CD14-positive monocyte (primary cell): ENCODE measurements at regions not wholly inside any gene's neighbourhood (a gene's known extent, or its start where the extent isn't known, plus 50 kb on each side); places are given as distances from the start of the nearest gene placed in this dataset.

Experiments
- DNase-seq, 3 donors: peaks; one replicate each; pipeline ENCODE4 v3.0.0-alpha.2; 2011 to 2022
- H2AFZ ChIP-seq: 2 replicates; pipeline ENCODE4 v1.6.0; 2012; ENCODE audit warnings: mild to moderate bottlenecking, low read depth, low read length, inconsistent platforms; ENCODE audit not compliant: insufficient read depth, poor library complexity, severe bottlenecking
- H3K27ac ChIP-seq, 2 donors: 1 replicate in 1 of 2; 2 replicates in 1 of 2; pipeline ENCODE4 v1.5.1; 2012 to 2013; ENCODE audit warnings: low read length in 2 of 2, control low read depth in 1 of 2, inconsistent platforms in 1 of 2, low read depth in 1 of 2, mild to moderate bottlenecking in 1 of 2
- H3K27me3 ChIP-seq, 2 donors: one replicate each; pipeline versions ENCODE4 v1.6.0 to v1.6.1; 2011 to 2013; ENCODE audit warnings: low read length in 2 of 2; ENCODE audit not compliant: control insufficient read depth in 2 of 2, insufficient read depth in 2 of 2
- H3K36me3 ChIP-seq, 2 donors: replicated peaks in 1 of 2; 1 replicate in 1 of 2; 2 replicates in 1 of 2; pipeline versions ENCODE4 v1.5.1 to v1.6.1; 2012 to 2013; ENCODE audit warnings: low read length in 2 of 2, control low read depth in 1 of 2, inconsistent platforms in 1 of 2, mild to moderate bottlenecking in 1 of 2; ENCODE audit not compliant: insufficient read depth in 2 of 2, control insufficient read depth in 1 of 2
- H3K4me1 ChIP-seq, 2 donors: 1 replicate in 1 of 2; 2 replicates in 1 of 2; pipeline versions ENCODE4 v1.5.1 to v1.6.1; 2012 to 2013; ENCODE audit warnings: low read length in 2 of 2, control low read depth in 1 of 2, inconsistent platforms in 1 of 2, mild to moderate bottlenecking in 1 of 2, moderate library complexity in 1 of 2; ENCODE audit not compliant: insufficient read depth in 2 of 2, control insufficient read depth in 1 of 2
- H3K4me2 ChIP-seq: replicated peaks from 2 replicates; pipeline ENCODE3; 2012; ENCODE audit warnings: low read length, moderate library complexity, mild to moderate bottlenecking; ENCODE audit not compliant: poor library complexity, severe bottlenecking; ENCODE audit errors: extremely low read depth
- H3K4me3 ChIP-seq, 3 experiments: fragments of 200-600 bp in 1 of 3; sonication (generic) in 1 of 3; replicated peaks in 1 of 3; 1 replicate in 2 of 3; 2 replicates in 1 of 3; pipeline ENCODE4 v1.5.1; 2011 to 2013; ENCODE audit warnings: low read length in 3 of 3, mild to moderate bottlenecking in 3 of 3, control low read depth in 2 of 3, low read depth in 2 of 3, inconsistent platforms in 1 of 3, moderate library complexity in 1 of 3
- H3K79me2 ChIP-seq: 2 replicates; pipeline ENCODE4 v1.6.0; 2012; ENCODE audit warnings: mild to moderate bottlenecking, control low read depth, inconsistent platforms, low read length, moderate library complexity; ENCODE audit not compliant: insufficient read depth
- H3K9ac ChIP-seq: 2 replicates; pipeline ENCODE4 v1.6.0; 2017; ENCODE audit warnings: low read length, mild to moderate bottlenecking; ENCODE audit not compliant: insufficient read depth, poor library complexity, severe bottlenecking
- H3K9me3 ChIP-seq, 2 donors: replicated peaks in 1 of 2; 1 replicate in 1 of 2; 2 replicates in 1 of 2; pipeline versions ENCODE4 v1.5.1 to v1.6.1; 2012 to 2013; ENCODE audit warnings: low read length in 2 of 2, control low read depth in 1 of 2; ENCODE audit not compliant: control insufficient read depth in 1 of 2, insufficient read depth in 1 of 2
- H4K20me1 ChIP-seq: 2 replicates; pipeline ENCODE4 v1.6.0; 2012; ENCODE audit warnings: mild to moderate bottlenecking, low read length, control low read depth, moderate library complexity; ENCODE audit not compliant: insufficient read depth
- H3K27ac Mint-ChIP-seq, 7 donors: one replicate each; pipeline ENCODE4 v1.8.0; 2020; ENCODE audit warnings: mild to moderate bottlenecking in 7 of 7, mixed read lengths in 7 of 7, moderate library complexity in 6 of 7, inconsistent platforms in 2 of 7
- H3K27me3 Mint-ChIP-seq, 3 donors: one replicate each; pipeline ENCODE4 v1.8.0; 2021 to 2022; ENCODE audit warnings: low read depth in 3 of 3, mild to moderate bottlenecking in 3 of 3, mixed read lengths in 3 of 3, moderate library complexity in 3 of 3, inconsistent platforms in 1 of 3
- H3K36me3 Mint-ChIP-seq, 2 donors: one replicate each; pipeline ENCODE4 v1.8.0; 2020; ENCODE audit warnings: mixed read lengths in 2 of 2, inconsistent platforms in 1 of 2, mild to moderate bottlenecking in 1 of 2
- H3K4me1 Mint-ChIP-seq: one replicate; pipeline ENCODE4 v1.8.0; 2020; ENCODE audit warnings: mild to moderate bottlenecking, mixed read lengths
- H3K4me3 Mint-ChIP-seq, 2 donors: one replicate each; pipeline ENCODE4 v1.8.0; 2020; ENCODE audit warnings: mild to moderate bottlenecking in 2 of 2, mixed read lengths in 2 of 2, moderate library complexity in 1 of 2
- H3K9me3 Mint-ChIP-seq, 7 donors: one replicate each; pipeline ENCODE4 v1.8.0; 2020 to 2022; ENCODE audit warnings: mixed read lengths in 7 of 7, mild to moderate bottlenecking in 6 of 7, moderate library complexity in 6 of 7, inconsistent platforms in 2 of 7
- WGBS: methylation state at CpG from one replicate; pipeline ENCODE4 v1.1.5; 2013; ENCODE audit warnings: missing lambda C conversion rate; ENCODE audit not compliant: insufficient coverage; 5-methylcytosine and 5-hydroxymethylcytosine counted together
- intact Hi-C, 2 donors: fragments of 100-400 bp; cut with micrococcal nuclease; formaldehyde crosslinking; loops; one replicate each; pipeline versions ENCODE4 v1.15.0 to v1.15.1; 2023
- TF ChIP-seq, protein P1 (sequence below): fragments of 200-600 bp; IDR thresholded peaks from one replicate; pipeline ENCODE4 v1.8.0; 2022; ENCODE audit warnings: antibody characterized with exemption, mild to moderate bottlenecking

GRCh38 chr5:91478096-91478495 lies 95.0 kb upstream of the ARRDC3 start:
- no peak overlapping the region for H3K27ac ChIP-seq
- TF ChIP-seq, protein P1, sequence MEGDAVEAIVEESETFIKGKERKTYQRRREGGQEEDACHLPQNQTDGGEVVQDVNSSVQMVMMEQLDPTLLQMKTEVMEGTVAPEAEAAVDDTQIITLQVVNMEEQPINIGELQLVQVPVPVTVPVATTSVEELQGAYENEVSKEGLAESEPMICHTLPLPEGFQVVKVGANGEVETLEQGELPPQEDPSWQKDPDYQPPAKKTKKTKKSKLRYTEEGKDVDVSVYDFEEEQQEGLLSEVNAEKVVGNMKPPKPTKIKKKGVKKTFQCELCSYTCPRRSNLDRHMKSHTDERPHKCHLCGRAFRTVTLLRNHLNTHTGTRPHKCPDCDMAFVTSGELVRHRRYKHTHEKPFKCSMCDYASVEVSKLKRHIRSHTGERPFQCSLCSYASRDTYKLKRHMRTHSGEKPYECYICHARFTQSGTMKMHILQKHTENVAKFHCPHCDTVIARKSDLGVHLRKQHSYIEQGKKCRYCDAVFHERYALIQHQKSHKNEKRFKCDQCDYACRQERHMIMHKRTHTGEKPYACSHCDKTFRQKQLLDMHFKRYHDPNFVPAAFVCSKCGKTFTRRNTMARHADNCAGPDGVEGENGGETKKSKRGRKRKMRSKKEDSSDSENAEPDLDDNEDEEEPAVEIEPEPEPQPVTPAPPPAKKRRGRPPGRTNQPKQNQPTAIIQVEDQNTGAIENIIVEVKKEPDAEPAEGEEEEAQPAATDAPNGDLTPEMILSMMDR, result no peak
- no peak for DNase-seq
- H3K4me3 Mint-ChIP-seq, result no peak overlapping the region
- no peak overlapping the region for H3K9ac ChIP-seq
- H3K4me3 ChIP-seq, result no peak overlapping the region
- no CpG with 5 or more reads among the region's 2 CpGs for WGBS
- H2AFZ ChIP-seq, result no peak overlapping the region
- peaks cover 0 to 5% of the 10 kb centered on the region in 2 donors for H3K9me3 ChIP-seq
- H3K27me3 Mint-ChIP-seq, result no peaks in the 10 kb centered on the region
- no peak overlapping the region for H3K4me2 ChIP-seq
- no peak overlapping the region for H3K27ac Mint-ChIP-seq
- H3K4me1 ChIP-seq, result no peaks in the 10 kb centered on the region
- no peaks in the 10 kb centered on the region for H3K36me3 ChIP-seq
- no peaks in the 10 kb centered on the region for H3K36me3 Mint-ChIP-seq
- intact Hi-C loops, result no loop called here
- no peaks in the 10 kb centered on the region for H3K79me2 ChIP-seq
- peaks cover 10% of the 10 kb centered on the region for H3K4me1 Mint-ChIP-seq
- peaks cover 0 to 3% (median 2%) of the 10 kb centered on the region in 7 donors for H3K9me3 Mint-ChIP-seq
- H3K27me3 ChIP-seq, result no peaks in the 10 kb centered on the region
- H4K20me1 ChIP-seq, result no peaks in the 10 kb centered on the region

- WGBS, result no CpG with 5 or more reads among the region's 3 CpGs
- H3K9me3 Mint-ChIP-seq, result peaks cover 0 to 3% (median 2%) of the 10 kb centered on the region in 7 donors
- H3K36me3 ChIP-seq, result no peaks in the 10 kb centered on the region
- H3K79me2 ChIP-seq, result no peaks in the 10 kb centered on the region
- no peak overlapping the region for H3K4me3 Mint-ChIP-seq
- intact Hi-C loops, result no loop called here
- H3K4me1 ChIP-seq, result no peaks in the 10 kb centered on the region
- H4K20me1 ChIP-seq, result no peaks in the 10 kb centered on the region
- H3K4me3 ChIP-seq, result no peak overlapping the region
- no peak overlapping the region for H2AFZ ChIP-seq
- no peaks in the 10 kb centered on the region for H3K27me3 ChIP-seq
- H3K27ac ChIP-seq, result no peak overlapping the region
- no peaks in the 10 kb centered on the region for H3K27me3 Mint-ChIP-seq
- H3K36me3 Mint-ChIP-seq, result no peaks in the 10 kb centered on the region
- peaks cover 10% of the 10 kb centered on the region for H3K4me1 Mint-ChIP-seq
- no peak overlapping the region for H3K9ac ChIP-seq
- no peak overlapping the region for H3K27ac Mint-ChIP-seq
- H3K9me3 ChIP-seq, result peaks cover 0 to 5% of the 10 kb centered on the region in 2 donors
- TF ChIP-seq, protein P1, result no peak
- DNase-seq, result no peak
- H3K4me2 ChIP-seq, result no peak overlapping the region
Measured at GRCh38 chr5:91477408-91477807, 94.3 kb upstream of the ARRDC3 start.
